Activated CD8-positive, alpha-beta memory T cell treated with anti-CD3 and anti-CD28 coated beads for 24 hours (primary cell): ENCODE measurements at regions not wholly inside any gene's neighbourhood (a gene's known extent, or its start where the extent isn't known, plus 50 kb on each side); places are given as distances from the start of the nearest gene placed in this dataset.

Experiments
- DNase-seq: peaks from one replicate; pipeline ENCODE4 v3.0.0-alpha.2; 2020

DNA sequence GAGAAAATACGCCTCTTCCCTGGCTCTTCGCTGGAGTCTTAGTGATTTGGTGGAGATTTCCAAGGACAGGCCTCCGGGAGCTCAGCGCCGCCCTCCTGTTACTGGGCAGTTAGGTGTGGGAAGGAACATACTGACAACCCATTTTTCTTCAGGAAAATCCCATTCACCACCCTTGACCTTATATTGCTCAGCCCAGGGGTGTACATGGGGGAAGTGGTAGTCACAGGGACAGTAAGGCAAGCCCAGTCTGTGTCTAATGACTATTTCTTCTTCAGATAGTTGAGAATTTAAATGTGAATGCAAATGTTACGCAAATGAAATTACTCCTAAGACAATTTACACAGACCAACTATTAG, 119.4 kb downstream of the UQCRFS1 start:
- no peak for DNase-seq

DNA sequence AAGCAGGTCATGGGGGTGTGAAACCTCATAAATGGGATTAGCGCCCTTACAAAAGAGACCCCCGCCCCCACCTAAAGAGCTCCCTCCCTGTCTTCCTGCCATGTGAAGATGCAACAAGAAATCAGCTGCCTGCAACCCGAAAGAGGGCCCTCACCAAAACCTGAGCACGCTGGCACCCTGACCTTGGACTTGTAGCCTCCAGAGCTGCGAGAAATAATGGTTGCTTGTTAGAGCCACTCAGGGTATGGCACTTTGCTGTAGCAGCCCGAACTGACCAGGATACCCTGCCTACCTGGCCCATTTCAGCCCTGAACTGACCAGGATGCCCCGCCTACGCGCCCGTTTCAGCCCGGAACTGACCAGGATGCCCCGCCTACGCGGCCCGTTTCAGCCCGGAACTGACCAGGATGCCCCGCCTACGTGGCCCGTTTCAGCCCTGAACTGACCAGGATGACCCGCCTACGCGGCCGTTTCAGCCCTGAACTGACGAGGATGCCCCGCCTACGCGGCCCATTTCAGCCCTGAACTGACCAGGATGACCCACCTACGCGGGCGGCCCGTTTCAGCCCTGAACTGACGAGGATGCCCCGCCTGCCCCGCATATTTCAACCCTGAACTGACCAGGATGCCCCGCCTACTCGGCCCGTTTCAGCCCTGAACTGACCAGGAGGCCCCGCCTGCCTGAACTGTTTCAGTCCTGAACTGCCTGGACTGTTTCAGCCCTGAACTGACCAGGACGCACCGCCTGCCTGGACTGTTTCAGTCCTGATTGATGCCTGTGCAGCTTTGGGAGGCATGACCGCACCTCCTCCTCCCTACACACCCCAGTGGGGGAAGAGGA, 120.0 kb downstream of the UQCRFS1 start:
- no peak for DNase-seq

DNA sequence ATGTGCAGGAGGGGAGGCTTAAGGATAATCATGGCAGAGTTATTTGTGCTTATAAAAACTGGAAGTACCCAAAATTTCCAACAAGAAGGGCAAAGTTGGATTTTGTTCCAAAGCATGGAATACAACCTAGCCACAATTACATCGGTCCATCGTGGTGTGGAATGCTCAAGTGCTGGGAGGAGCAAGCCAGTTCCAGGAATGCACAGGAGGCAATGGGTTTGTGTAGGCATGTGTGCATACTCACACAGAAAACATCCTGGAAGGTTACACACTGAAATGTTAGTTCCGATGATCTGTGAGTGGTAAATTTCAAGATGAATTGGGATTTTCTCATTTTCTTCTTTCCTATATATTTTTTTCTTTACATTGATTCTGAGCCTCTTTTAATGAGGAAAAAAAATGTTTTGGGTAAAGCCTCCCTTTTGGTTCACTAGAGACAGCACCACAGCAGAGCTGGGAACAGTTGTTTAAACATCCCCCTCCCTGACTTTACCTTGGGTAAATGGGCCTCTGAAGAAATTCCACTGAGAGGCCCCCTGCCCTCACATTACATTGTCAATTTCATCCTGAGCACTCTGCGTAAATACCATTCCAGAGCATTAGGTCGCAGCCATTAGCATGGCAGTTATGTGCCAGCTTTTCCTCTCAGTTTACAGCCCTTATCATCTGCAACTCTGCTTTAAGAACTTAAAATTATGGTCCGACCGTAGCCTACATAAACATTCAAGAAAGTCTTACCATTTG, 122.0 kb downstream of the UQCRFS1 start:
- no peak for DNase-seq

DNA sequence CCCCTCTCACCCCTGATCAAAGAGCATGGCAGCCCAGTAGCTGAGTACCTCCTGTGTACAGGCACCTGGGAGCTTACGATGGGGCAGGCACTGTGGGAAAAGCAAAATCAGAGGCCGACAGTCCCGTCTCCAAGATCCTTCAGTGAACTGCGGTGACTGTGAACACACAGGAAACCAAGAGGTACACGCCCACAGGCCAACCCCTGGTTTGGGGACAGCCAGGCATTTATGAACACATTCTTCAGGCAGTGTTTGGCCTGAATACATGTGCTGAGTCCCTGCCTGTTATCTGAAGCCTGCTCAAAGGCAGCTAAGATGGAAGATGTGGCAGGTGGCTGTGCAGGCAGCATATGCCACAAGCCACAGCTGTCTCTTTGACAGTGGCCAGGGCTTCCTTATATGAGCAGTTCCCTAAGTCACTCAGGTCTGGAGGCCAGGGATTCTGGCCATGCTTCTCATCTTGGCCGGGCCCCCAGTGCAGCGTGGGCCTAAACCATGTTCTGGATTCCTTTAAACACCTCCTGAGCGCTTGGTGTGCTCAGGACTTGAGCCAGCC, 123.6 kb downstream of the UQCRFS1 start:
- no peak for DNase-seq

DNA sequence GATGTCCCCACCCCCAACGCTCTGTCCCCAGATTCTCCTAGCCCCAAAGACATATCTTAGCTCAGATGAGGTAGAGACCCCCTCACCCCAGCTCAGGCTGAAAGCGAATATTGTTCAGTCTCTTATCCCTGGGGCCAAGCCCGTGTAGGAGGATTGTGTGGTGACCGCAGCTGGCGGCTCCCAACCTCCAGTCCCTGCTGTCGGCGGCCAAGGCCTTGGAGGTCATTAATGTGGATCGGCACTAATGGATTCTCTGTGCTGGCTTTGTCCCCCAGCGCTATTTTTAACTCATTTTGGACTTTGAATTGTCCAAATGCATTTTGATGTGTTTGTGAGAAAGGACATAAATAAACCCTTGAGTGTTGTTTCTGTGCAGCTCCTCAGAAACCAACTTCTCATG, 124.2 kb downstream of the UQCRFS1 start:
- no peak for DNase-seq

DNA sequence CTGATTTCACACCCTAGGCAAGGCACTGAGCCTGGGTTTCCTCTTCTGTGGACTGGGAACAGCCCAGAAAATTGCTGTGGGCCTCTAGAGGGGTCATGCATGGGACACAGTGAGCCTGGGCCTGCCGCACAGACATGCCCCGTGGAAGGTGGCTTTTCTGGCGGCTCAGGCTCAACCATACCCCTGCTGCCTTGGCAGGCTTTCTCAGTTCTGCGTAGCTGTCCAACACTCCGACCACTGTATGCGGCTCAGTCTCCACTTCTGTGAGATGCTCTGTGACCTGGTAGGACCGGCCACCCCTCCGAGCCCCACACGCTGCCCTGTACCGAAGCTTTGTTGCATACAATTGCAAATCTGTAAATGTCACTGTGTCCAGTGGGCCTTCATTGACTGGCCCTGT, 126.3 kb downstream of the UQCRFS1 start:
- DNase-seq: no peak

DNA sequence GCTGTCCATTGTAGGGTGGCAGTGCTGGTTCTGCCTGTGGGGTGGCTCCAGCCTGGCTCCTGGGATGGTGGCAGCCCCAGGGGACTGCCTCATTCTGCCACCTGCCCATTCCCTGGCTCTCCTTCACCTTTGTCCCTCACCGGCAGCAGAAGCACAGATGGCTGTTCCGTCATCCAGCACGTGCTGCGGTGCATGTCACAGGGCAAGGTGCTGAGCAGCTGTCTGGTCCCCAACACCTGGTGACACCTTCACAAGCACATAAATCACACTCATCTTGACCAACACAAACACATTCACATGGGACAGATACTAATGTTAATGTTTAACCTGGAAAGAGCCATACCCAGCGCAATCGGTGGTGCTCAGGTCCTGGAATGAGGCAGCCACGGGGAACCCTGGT, 126.8 kb downstream of the UQCRFS1 start:
- no peak for DNase-seq

DNA sequence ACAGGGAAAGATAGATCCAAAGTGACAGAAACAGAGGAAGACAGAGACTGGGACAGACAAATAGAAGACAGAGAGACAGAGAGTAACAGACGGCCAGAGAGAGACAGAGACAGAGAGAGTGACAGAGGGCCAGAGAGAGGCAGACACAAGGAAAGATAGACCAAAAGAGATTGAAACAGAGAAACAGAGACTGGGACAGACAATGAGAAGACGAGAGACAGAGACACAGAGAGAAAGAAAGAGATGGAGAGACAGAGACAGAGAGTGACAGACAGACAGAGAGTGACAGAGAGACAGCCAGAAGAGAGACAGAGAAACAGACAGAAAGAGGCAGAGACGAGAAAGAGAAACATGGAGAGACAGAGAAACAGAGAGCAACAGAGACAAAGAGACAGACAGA, 127.3 kb downstream of the UQCRFS1 start:
- DNase-seq: no peak

DNA sequence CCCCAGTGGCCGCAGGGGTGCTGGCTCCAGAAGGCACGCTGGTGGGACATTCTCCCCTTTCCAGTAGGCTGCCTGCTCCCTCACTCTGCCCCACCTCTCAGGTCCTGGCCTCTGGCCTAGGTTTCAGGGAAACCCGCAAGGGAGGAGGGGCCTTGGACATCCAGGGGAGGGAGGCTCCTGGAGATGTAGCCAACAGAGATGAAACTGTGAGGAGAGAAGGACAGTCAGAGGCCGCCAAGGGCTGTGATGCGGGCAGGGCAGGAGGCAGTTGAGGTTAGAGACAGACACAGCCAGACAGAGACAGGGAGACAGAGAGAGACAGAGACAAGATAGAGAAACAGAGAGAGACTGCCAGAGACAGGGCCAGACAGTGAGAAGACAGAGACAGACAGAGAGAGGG, 127.7 kb downstream of the UQCRFS1 start:
- no peak for DNase-seq

DNA sequence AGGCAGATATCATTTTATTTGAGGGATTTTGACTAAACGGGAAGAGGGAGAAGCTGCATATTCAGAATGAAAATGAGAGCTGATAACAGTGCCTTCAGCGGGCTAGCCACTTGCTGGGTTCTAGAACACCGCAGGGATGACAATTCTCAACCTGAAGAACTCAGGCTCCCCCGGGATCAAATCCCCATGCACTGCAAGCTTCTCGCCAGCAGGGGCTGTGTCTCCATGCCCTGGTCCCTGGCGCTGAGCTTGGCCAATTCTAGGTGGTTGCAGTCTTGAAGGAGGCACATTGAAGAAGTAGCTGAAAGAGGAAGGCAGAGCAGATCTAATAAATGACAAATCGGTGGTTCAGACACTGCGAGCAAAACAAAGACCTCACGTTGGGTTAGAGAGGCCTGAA, 128.7 kb downstream of the UQCRFS1 start:
- no peak for DNase-seq

DNA sequence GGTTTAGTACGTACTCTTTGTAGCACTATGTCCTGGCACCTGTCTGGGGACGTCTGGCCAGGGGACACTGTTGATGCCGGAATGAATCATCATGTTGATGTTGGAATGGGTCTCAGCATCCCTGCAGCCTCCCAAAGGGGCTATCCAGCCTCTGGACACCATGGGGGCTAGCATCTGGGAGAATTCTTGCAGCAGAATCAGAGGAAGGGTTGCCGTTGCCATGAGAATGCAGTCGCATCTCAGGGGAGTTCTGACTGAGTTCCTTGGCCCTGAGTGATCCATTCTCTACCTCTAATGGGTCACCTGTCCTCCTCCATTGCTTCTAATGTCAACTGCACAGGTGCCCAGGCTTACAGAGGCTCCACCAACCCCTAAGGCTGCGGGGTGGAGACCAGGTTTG, 129.1 kb downstream of the UQCRFS1 start:
- DNase-seq: no peak

DNA sequence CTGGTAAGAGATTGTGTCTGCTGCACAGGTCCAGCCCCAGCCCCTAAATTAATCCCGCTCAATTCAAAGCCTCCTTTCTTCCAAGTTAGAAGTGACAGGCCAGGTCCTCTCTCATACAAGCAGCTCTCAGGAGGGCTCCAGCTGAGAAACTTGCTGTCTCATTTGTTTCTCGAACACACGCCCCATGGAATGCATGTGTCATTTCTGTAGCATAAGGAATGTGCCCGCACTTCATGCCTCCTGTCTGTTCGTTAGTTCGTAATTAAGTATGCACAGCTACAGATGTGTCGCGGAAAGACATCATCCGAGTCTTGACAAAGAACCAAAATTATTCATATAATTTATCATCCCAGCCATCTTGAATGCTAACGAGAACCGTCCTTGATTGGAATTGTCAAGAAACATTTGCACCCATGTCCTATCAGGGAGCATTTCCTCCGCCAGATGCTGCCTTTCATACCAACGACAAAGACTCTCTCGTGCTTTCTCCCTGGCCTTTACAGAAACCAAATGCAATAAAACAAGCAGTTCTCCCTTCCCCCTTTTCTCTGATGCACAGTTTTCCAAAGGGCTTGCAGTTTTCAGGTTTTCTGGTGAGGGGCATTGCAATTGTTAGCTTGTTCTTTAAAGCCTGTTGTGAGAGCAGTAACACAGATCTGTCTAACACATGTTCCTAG, 133.5 kb downstream of the UQCRFS1 start:
- no peak for DNase-seq

DNA sequence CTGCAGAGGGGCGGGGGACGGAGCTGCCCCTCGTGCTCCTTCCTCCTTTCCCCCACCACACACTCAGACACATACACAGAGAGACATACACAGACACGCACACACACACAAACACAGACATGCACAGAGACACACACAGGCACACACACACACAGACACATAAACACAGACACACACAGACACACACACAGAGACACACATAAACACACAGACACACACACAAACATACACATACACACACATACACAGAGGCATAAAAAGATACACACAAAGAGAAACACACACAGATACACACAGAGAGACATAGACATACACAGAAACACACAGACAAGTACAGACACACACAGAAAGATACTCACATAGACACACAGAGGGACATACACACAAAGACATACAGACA, 136.0 kb downstream of the UQCRFS1 start:
- DNase-seq: no peak

DNA sequence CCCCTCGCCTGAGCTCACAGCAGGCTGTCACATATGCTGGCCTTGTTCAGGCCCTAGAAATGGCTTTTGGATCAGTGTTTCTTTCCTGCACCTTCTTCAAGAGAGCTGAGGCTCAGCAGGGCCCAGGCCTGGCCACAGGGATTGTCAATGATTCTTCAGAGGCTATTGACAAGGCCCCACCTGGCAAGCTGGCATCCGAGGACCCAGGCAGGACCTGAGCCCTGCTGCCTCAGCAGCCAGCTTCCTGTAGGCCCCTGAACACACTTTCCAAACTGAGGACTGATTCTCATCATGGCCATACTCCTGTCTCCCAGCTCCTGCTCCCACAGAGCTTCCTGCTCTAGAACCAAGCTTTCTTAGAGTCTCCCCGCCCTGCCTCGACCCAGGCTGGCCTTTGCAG, 136.8 kb downstream of the UQCRFS1 start:
- DNase-seq: no peak

DNA sequence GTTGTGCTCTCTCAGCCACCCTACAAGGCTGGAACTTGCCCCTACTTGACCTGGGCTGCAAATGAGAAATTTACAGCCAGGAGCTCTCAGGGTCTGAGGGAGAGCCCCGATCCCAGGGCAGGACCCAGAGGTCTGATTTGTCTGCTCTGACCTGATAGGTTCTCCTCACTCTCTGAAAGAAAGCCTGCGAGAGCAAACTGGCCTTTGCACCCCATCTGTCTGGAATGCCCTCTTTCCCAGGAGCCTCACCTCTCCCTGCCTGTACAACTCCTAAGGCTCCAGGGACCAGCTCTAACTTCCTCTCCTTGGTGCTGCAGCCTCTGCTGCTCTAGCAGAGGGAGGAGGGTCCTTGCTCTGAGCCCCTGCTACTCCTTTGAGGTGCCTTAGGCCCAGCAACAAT, 137.8 kb downstream of the UQCRFS1 start:
- no peak for DNase-seq

DNA sequence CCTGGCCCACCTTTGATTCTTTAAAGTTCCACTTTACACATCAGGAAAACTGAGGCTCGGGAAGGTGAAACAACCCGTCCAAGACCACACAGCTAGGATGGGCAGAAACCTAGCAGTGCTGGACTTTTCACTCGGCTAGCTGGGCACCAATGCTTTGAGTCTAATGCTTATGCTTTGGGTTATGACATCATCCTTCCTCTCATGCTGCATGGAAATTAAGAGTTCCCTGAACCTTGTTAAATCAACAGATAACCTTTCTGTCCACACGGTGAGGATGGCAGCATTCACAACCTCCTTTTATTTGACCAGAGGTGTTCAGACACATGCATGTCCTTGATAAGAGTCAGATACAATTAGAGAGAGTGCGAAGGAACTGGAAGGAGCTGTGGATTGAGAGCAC, 138.4 kb downstream of the UQCRFS1 start:
- DNase-seq: no peak

DNA sequence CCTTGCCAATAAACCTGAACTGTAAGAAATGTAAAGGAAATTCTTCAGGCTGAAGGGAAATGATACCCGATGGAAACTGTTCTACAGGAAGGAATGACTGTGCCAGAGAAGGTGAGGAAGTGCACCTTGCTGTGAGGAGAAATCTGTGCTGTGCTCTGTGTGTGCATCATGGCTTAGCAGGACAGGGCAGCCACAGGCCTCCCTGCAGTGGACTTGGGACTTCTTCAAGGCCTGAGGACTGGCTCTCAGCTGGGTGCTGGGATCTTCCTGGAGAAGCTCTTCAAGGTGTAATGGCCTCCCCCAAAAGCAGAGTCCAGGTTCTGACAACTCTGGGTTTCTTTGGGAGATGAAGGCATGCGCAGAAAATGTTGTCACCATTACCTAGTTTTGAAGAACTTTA, 145.1 kb downstream of the UQCRFS1 start:
- DNase-seq: no peak

DNA sequence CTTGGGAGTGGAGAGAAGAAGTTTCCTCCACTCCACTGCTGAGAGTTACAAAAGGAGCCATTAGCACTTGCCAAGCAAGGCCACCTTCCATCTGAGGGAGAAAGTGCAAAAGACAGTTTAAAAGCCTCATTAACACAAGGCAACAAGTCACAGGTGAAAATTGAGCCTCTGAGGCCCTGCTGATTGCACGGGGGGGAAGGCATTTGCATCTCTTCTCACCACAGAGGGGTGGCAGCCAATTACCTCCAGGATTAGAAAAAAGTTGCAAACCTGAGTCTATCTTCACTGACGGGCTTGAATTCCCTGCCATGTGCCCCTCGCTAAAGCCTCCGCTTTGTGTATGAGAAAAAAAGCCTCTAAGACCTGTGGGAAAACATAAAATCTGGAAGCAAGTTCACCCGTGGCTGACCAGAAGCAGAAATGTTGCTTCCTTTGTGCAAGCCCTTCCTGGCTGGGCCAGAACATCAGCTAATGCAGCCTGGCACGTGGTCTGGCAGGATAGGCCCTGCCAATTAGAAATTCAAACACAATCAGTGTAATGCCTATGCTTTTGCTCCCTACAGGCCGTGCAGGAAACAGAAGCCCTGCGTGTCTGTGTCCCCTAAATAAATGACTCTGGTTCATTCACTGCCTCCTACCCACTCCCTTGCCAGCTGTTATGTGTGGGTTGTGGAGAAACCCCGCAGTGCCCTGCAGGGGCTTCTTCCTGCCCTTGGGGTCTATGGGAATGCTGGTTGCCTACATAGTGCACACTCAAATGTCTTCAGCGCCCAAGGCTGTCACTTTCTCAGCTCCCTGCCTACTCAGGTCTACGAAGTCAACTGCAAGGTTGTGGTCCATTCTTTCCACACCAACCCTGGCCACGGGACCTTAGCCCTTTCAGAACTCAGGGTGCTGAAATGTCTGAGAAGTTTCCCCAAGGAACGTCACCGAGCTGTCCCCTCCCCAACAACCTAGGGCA, 150.2 kb downstream of the UQCRFS1 start:
- DNase-seq: no peak

DNA sequence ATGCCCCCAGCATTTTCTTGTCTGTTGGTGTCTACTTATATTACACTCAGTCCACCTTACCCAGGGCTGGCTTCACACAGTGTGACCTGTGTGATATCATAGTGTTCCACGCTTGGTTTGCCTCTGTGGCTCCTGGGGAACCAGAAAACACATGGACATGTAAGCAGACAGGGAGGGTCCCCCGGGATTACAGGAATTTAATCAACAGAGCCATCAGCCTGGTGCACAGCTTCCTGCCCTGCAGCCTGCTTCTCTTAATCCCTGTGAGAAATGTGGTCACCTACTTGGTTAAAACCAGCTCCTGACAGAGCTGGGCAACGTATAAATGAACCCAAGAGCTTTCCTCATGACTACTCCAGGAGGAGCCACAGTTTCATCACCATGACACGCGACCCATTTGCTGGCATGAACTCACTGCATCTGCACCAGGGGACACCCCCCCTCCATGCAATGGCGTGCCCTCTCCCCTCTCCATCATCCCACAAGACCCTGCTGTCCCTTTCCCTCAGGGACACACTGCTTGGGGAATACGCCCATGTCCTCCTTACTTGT, 152.1 kb downstream of the UQCRFS1 start:
- DNase-seq: no peak

DNA sequence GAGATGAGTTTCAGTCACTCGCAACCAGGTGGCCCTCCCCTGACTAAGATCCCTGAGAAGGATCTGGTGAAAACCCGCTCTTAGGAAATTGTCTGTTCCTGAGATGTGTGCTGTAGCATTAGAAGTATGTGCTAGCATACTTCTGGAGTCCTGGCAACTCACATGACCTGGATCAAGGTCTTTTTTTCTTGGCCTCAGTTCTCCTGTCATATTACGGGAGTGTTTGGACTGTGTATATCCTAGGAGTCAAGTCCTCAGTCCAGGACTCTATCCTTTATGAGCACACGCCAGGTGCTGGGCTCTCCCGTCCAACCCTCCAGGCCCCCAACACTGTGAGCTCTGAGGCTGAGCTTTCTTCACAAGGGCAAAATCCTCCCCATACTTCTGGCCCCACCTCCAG, 156.4 kb downstream of the UQCRFS1 start:
- DNase-seq: no peak

DNA sequence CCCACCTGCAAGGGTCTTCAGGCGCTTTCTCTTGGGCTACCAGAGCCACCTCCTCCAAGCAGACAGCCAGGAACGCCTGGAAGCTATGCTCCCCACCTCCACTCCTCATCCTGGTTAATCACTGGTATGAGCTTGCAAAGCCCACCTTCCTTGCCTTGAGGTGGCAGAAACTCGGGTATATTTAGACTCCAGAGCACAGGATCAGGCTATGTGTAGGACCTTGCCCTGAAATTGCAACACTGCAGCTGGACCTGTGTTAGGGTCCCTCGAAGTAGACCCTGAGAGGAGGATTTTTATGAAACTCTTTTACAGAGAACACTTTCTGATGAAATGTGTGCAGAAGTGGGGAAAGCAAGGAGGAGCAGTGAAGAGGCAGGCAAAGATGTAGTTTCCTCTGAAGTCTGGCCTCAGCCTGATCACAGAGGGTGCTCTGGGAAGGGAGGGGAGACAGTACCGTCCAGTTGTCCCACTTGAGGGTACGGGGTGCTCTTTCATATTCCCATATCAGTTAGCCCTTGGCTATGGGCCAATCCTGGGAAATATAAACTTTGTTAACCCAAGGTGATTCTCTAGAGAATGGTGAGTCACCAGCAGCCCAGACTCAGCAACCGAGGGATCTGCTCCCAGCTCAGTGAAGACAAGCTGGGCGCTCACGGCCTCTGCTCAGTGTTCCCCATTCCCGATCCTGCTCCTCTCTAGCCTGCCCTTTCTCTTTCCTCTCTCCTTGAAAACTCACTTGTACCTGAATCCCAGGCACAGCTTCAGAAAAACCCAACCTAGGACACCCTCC, 157.9 kb downstream of the UQCRFS1 start:
- no peak for DNase-seq
